ENCODE measurements at regions not wholly inside any gene's neighbourhood (a gene's known extent, or its start where the extent isn't known, plus 50 kb on each side); places are given as distances from the start of the nearest gene placed in this dataset.

GRCh38 chr3:102189956-102190723, 244.7 kb upstream of the ZPLD1 start:
- DNase-seq (ENCODE audit: low spot score in 2 of 2) (no peak), ATAC-seq (replicated peaks; ENCODE audit: extremely low read depth, poor library complexity, severe bottlenecking) (no peak)
- H3K9me3 Mint-ChIP-seq, result no peaks in the 10 kb centered on the region
- no peaks in the 10 kb centered on the region for H3K36me3 Mint-ChIP-seq (ENCODE audit: insufficient read depth)
- no peaks in the 10 kb centered on the region for H3K4me1 Mint-ChIP-seq
- no peak overlapping the region for H3K27ac Mint-ChIP-seq (ENCODE audit: low read depth)
- H3K4me3 Mint-ChIP-seq, result no peak overlapping the region
- no peaks in the 10 kb centered on the region for H3K27me3 Mint-ChIP-seq

DNA sequence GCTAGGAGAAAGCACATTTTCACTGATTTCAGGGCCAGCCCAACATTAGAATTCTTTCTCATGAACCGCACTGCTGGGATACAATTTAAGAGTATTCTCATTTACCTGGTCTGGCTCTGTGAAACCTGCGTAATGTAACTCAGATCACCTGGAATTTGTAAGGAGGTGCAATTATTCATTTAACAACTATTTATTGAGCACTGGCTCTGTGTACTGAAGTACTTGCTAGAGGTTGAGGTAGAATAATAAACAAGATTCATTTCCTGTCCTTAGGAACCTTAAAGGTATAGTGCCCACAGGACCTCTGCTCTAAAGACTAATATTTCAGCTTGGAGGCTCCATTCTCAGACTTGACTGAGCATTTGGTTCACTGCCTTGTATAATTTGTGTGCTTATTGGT, 242.2 kb upstream of the ZPLD1 start:
- no peak for DNase-seq (ENCODE audit: low spot score in 2 of 2)
- Mint-ChIP-seq H3K36me3 (ENCODE audit: insufficient read depth) (no peaks in the 10 kb centered on the region), H3K27me3 (no peaks in the 10 kb centered on the region), H3K27ac (ENCODE audit: low read depth) (no peak overlapping the region), H3K4me1 (no peaks in the 10 kb centered on the region), H3K4me3 (no peak overlapping the region), H3K9me3 (no peaks in the 10 kb centered on the region)
- no peak for ATAC-seq (replicated peaks; ENCODE audit: extremely low read depth, poor library complexity, severe bottlenecking)

- H3K27ac Mint-ChIP-seq (ENCODE audit: low read depth), result no peak overlapping the region
- no peaks in the 10 kb centered on the region for H3K36me3 Mint-ChIP-seq (ENCODE audit: insufficient read depth)
- no peaks in the 10 kb centered on the region for H3K27me3 Mint-ChIP-seq
- ATAC-seq (replicated peaks; ENCODE audit: extremely low read depth, poor library complexity, severe bottlenecking), result no peak
- H3K4me3 Mint-ChIP-seq, result no peak overlapping the region
- no peak for DNase-seq (ENCODE audit: low spot score in 2 of 2)
- no peaks in the 10 kb centered on the region for H3K9me3 Mint-ChIP-seq
- H3K4me1 Mint-ChIP-seq, result no peaks in the 10 kb centered on the region
These were observed 241.6 kb upstream of the ZPLD1 start for GRCh38 chr3:102193255-102193654.

DNA sequence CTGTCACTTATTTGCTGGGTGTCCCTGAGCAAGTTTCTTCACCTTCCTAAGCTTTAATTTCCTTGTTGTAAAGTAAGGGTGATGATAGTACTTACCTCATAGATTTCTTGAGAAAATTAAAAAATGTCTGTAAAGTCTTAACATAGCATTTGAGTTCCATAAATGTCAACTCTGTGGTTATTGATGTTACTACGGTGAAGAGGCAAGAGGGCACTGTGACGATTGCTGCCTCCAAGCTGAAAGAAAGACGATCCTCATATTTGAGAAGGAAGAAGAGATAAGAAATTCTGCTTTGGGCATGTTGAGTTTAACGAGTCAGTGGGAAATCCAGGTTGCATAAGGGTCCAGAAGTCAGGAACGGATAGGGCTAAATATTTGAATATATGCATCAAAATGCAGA, 240.8 kb upstream of the ZPLD1 start:
- H3K9me3 Mint-ChIP-seq, result no peaks in the 10 kb centered on the region
- no peak for DNase-seq (ENCODE audit: low spot score in 2 of 2)
- H3K36me3 Mint-ChIP-seq (ENCODE audit: insufficient read depth), result no peaks in the 10 kb centered on the region
- H3K4me3 Mint-ChIP-seq, result no peak overlapping the region
- H3K27me3 Mint-ChIP-seq, result no peaks in the 10 kb centered on the region
- H3K4me1 Mint-ChIP-seq, result no peaks in the 10 kb centered on the region
- peak overlapping the region; percentile 0 for H3K27ac Mint-ChIP-seq (ENCODE audit: low read depth)
- ATAC-seq (replicated peaks; ENCODE audit: extremely low read depth, poor library complexity, severe bottlenecking), result no peak

GRCh38 chr3:102194760-102195159, 240.1 kb upstream of the ZPLD1 start:
- Mint-ChIP-seq H3K4me1 (no peaks in the 10 kb centered on the region), H3K36me3 (ENCODE audit: insufficient read depth) (no peaks in the 10 kb centered on the region), H3K9me3 (no peaks in the 10 kb centered on the region), H3K4me3 (no peak overlapping the region), H3K27me3 (no peaks in the 10 kb centered on the region), H3K27ac (ENCODE audit: low read depth) (peak overlapping the region; percentile 0)
- no peak for ATAC-seq (replicated peaks; ENCODE audit: extremely low read depth, poor library complexity, severe bottlenecking)
- no peak for DNase-seq (ENCODE audit: low spot score in 2 of 2)

GRCh38 chr3:102195198-102195948, 239.4 kb upstream of the ZPLD1 start:
- no peak for ATAC-seq (replicated peaks; ENCODE audit: extremely low read depth, poor library complexity, severe bottlenecking)
- no peak overlapping the region for H3K4me3 Mint-ChIP-seq
- no peaks in the 10 kb centered on the region for H3K27me3 Mint-ChIP-seq
- no peaks in the 10 kb centered on the region for H3K4me1 Mint-ChIP-seq
- no peak for DNase-seq (ENCODE audit: low spot score in 2 of 2)
- H3K9me3 Mint-ChIP-seq, result no peaks in the 10 kb centered on the region
- no peak overlapping the region for H3K27ac Mint-ChIP-seq (ENCODE audit: low read depth)
- no peaks in the 10 kb centered on the region for H3K36me3 Mint-ChIP-seq (ENCODE audit: insufficient read depth)

GRCh38 chr3:102200126-102200525, 234.7 kb upstream of the ZPLD1 start:
- H3K4me1 Mint-ChIP-seq, result no peaks in the 10 kb centered on the region
- no peaks in the 10 kb centered on the region for H3K27me3 Mint-ChIP-seq
- H3K9me3 Mint-ChIP-seq, result no peaks in the 10 kb centered on the region
- H3K4me3 Mint-ChIP-seq, result no peak overlapping the region
- DNase-seq (ENCODE audit: low spot score in 2 of 2) (no peak), ATAC-seq (replicated peaks; ENCODE audit: extremely low read depth, poor library complexity, severe bottlenecking) (no peak)
- peaks cover 2% of the 10 kb centered on the region for H3K36me3 Mint-ChIP-seq (ENCODE audit: insufficient read depth)
- H3K27ac Mint-ChIP-seq (ENCODE audit: low read depth), result no peak overlapping the region

- ATAC-seq (replicated peaks; ENCODE audit: extremely low read depth, poor library complexity, severe bottlenecking) (no peak), DNase-seq (ENCODE audit: low spot score in 2 of 2) (no peak)
- Mint-ChIP-seq H3K9me3 (no peaks in the 10 kb centered on the region), H3K27ac (ENCODE audit: low read depth) (no peak overlapping the region), H3K4me3 (no peak overlapping the region), H3K27me3 (no peaks in the 10 kb centered on the region), H3K36me3 (ENCODE audit: insufficient read depth) (peaks cover 2% of the 10 kb centered on the region), H3K4me1 (no peaks in the 10 kb centered on the region)
These were observed 234.3 kb upstream of the ZPLD1 start for GRCh38 chr3:102200560-102200959.

- DNase-seq (ENCODE audit: low spot score in 2 of 2) (no peak), ATAC-seq (replicated peaks; ENCODE audit: extremely low read depth, poor library complexity, severe bottlenecking) (no peak)
- H3K27me3 Mint-ChIP-seq, result no peaks in the 10 kb centered on the region
- H3K27ac Mint-ChIP-seq (ENCODE audit: low read depth), result no peak overlapping the region
- H3K4me1 Mint-ChIP-seq, result no peaks in the 10 kb centered on the region
- no peak overlapping the region for H3K4me3 Mint-ChIP-seq
- no peaks in the 10 kb centered on the region for H3K9me3 Mint-ChIP-seq
- H3K36me3 Mint-ChIP-seq (ENCODE audit: insufficient read depth), result peaks cover 2% of the 10 kb centered on the region
These were observed 229.2 kb upstream of the ZPLD1 start for GRCh38 chr3:102205647-102206046.

GRCh38 chr3:102206511-102207031, 228.2 kb upstream of the ZPLD1 start:
- no peak overlapping the region for H3K4me3 Mint-ChIP-seq

DNA sequence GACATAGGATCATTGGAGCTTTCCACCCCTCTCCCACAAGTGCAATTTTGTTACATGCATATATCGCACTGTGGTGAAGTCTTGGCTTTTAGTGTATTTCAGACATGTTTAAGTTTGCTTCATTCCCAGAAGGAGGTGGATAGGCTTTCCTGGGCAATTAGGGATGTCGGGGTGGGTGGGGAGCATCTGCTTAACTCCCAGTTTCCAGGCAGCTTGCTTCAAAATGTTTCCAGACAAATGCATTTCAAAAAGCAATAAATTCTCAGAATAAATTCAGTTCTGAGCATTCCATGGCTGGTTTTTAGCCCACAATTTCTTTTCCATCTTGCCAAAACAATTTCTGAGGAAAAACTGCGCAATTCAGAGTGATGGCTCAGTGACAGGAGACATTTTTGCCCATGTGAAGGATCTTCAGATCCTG, 227.7 kb upstream of the ZPLD1 start:
- Mint-ChIP-seq H3K27ac (ENCODE audit: low read depth) (no peak overlapping the region), H3K9me3 (no peaks in the 10 kb centered on the region), H3K4me1 (no peaks in the 10 kb centered on the region)

More at GRCh38 chr3:102206511-102207031, 228.2 kb upstream of the ZPLD1 start:
- Mint-ChIP-seq H3K4me1 (no peaks in the 10 kb centered on the region), H3K9me3 (no peaks in the 10 kb centered on the region), H3K36me3 (ENCODE audit: insufficient read depth) (peaks cover 2% of the 10 kb centered on the region), H3K27me3 (peaks cover 2% of the 10 kb centered on the region), H3K27ac (ENCODE audit: low read depth) (no peak overlapping the region)
- DNase-seq (ENCODE audit: low spot score in 2 of 2), result no peak
- no peak for ATAC-seq (replicated peaks; ENCODE audit: extremely low read depth, poor library complexity, severe bottlenecking)

DNA sequence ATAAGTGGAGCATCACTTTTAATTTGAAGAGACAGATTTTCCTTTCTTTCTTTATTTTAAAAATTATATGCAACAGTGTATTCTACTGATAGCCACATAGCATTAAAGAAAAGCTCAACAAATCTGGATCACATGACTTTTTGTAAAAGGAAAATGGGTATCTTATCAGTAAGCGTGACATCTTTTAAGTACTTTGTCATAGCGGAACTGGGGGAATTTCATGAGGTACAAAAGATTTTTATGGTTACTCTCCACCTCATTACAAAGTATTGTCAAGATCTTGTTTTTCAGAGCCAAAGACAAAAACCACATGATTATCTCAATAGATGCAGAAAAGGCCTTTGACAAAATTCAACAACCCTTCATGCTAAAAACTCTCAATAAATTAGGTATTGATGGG, 219.6 kb upstream of the ZPLD1 start:
- H3K27me3 Mint-ChIP-seq, result peaks cover 20% of the 10 kb centered on the region
- DNase-seq (ENCODE audit: low spot score in 2 of 2) (no peak), ATAC-seq (replicated peaks; ENCODE audit: extremely low read depth, poor library complexity, severe bottlenecking) (no peak)
- H3K36me3 Mint-ChIP-seq (ENCODE audit: insufficient read depth), result peaks cover 2% of the 10 kb centered on the region
- no peaks in the 10 kb centered on the region for H3K4me1 Mint-ChIP-seq
- H3K4me3 Mint-ChIP-seq, result no peak overlapping the region
- no peaks in the 10 kb centered on the region for H3K9me3 Mint-ChIP-seq
- H3K27ac Mint-ChIP-seq (ENCODE audit: low read depth), result no peak overlapping the region

More for the DNA sequence above, 227.7 kb upstream of the ZPLD1 start:
- ATAC-seq (replicated peaks; ENCODE audit: extremely low read depth, poor library complexity, severe bottlenecking) (no peak), DNase-seq (ENCODE audit: low spot score in 2 of 2) (no peak)
- no peak overlapping the region for H3K4me3 Mint-ChIP-seq
- peaks cover 2% of the 10 kb centered on the region for H3K36me3 Mint-ChIP-seq (ENCODE audit: insufficient read depth)
- H3K27me3 Mint-ChIP-seq, result peaks cover 8% of the 10 kb centered on the region

- no peak overlapping the region for H3K27ac Mint-ChIP-seq (ENCODE audit: low read depth)
- H3K9me3 Mint-ChIP-seq, result no peaks in the 10 kb centered on the region
- peaks cover 2% of the 10 kb centered on the region for H3K36me3 Mint-ChIP-seq (ENCODE audit: insufficient read depth)
- peaks cover 15% of the 10 kb centered on the region for H3K27me3 Mint-ChIP-seq
- no peaks in the 10 kb centered on the region for H3K4me1 Mint-ChIP-seq
- ATAC-seq (replicated peaks; ENCODE audit: extremely low read depth, poor library complexity, severe bottlenecking), result no peak
- DNase-seq (ENCODE audit: low spot score in 2 of 2), result no peak
- no peak overlapping the region for H3K4me3 Mint-ChIP-seq
These were observed 211.7 kb upstream of the ZPLD1 start for GRCh38 chr3:102223132-102223531.
